HepG2 (cell line): ENCODE measurements at regions not wholly inside any gene's neighbourhood (a gene's known extent, or its start where the extent isn't known, plus 50 kb on each side); places are given as distances from the start of the nearest gene placed in this dataset.

Source experiments
- ATAC-seq: fragments of 200-7000 bp; cut with Tn5 transposase; 3 replicates; pipeline ENCODE4 v1.9.1; 2020; ENCODE audit warnings: mild to moderate bottlenecking, moderate library complexity
- BruUV-seq: library from RNA; stranded (reverse); fragments of 400-500 nt; replicated peaks from 2 replicates; lab custom pipeline; 2021; lab: Mats Ljungman, UMichigan
- CTCF ChIA-PET: fragments of 300-600 bp; formaldehyde crosslinking; extraction: SDS; loops from one replicate; lab custom pipeline; 2021; ENCODE audit warnings: low total read pairs, inconsistent platforms, low intra/inter-chr PET ratio; lab: Yijun Ruan, JAX
- POLR2A ChIA-PET: fragments of 350-600 bp; sonication (Branson Sonifier 250); formaldehyde crosslinking; loops from one replicate; lab custom pipeline; 2020; ENCODE audit warnings: antibody characterized with exemption, inconsistent platforms; lab: Yijun Ruan, JAX
- DNase-seq: peaks from one replicate; pipeline ENCODE4 v3.0.0-alpha.2; 2015; ENCODE audit warnings: low spot score
- FAIRE-seq: peaks from 3 replicates; lab custom pipeline; 2011; peaks lifted over from hg19 to GRCh38; lab: Jason Lieb, UNC
- H2AFZ ChIP-seq: one replicate; pipeline ENCODE4 v1.6.1; 2011; ENCODE audit warnings: low read length, inconsistent platforms
- H3K27ac ChIP-seq: fragments of 300-600 bp; 3 replicates; pipeline ENCODE4 v1.8.0; 2011; ENCODE audit warnings: mixed run types, mild to moderate bottlenecking, mixed read lengths, low read length, inconsistent platforms; ENCODE audit not compliant: insufficient read depth; ENCODE audit errors: extremely low read length
- H3K27me3 ChIP-seq, 2 experiments: fragments of 200-600 bp in 1 of 2; 2 replicates in 1 of 2; 3 replicates in 1 of 2; pipeline versions ENCODE4 v1.6.0 to v1.8.0; 2011; ENCODE audit warnings: low read length in 2 of 2, mild to moderate bottlenecking in 2 of 2, moderate library complexity in 2 of 2, inconsistent platforms in 1 of 2; ENCODE audit not compliant: insufficient read depth in 2 of 2, control insufficient read depth in 1 of 2
- H3K36me3 ChIP-seq, 2 experiments: fragments of 200-600 bp in 1 of 2; replicated peaks in 1 of 2; 2 replicates in 1 of 2; 3 replicates in 1 of 2; pipeline versions ENCODE4 v1.5.1 to v1.8.0; 2011; ENCODE audit warnings: low read length in 2 of 2, inconsistent platforms in 1 of 2; ENCODE audit not compliant: insufficient read depth in 2 of 2, control insufficient read depth in 1 of 2
- H3K4me1 ChIP-seq: 2 replicates; pipeline ENCODE4 v1.5.1; 2012; ENCODE audit warnings: low read length, inconsistent platforms; ENCODE audit not compliant: insufficient read depth
- H3K4me2 ChIP-seq: 2 replicates; pipeline ENCODE4 v1.6.0; 2011; ENCODE audit warnings: low read depth, low read length, inconsistent platforms
- H3K4me3 ChIP-seq, 3 experiments: fragments of 200-600 bp in 1 of 3; sonication (generic), shearing (Covaris generic) in 1 of 3; replicated peaks in 1 of 3; 2 replicates each; pipeline ENCODE4 v1.5.1; 2011 to 2016; ENCODE audit warnings: low read length in 3 of 3, inconsistent platforms in 2 of 3, low read depth in 2 of 3, mild to moderate bottlenecking in 2 of 3, control low read depth in 1 of 3, mixed read lengths in 1 of 3; ENCODE audit not compliant: insufficient read depth in 1 of 3
- H3K79me2 ChIP-seq: one replicate; pipeline ENCODE4 v1.6.1; 2011; ENCODE audit warnings: low read length, inconsistent platforms; ENCODE audit not compliant: insufficient read depth
- H3K9ac ChIP-seq: 2 replicates; pipeline ENCODE4 v1.6.0; 2011; ENCODE audit warnings: mild to moderate bottlenecking, low read depth, low read length, inconsistent platforms; ENCODE audit not compliant: insufficient read depth
- H3K9me3 ChIP-seq: 2 replicates; pipeline ENCODE4 v1.5.1; 2012; ENCODE audit warnings: mild to moderate bottlenecking, low read length
- H4K20me1 ChIP-seq: 2 replicates; pipeline ENCODE4 v1.6.0; 2011; ENCODE audit warnings: inconsistent platforms, mild to moderate bottlenecking, low read length, moderate library complexity; ENCODE audit not compliant: insufficient read depth
- ATRX ChIP-seq: sonication (generic); formaldehyde crosslinking; IDR thresholded peaks from 2 replicates; pipeline ENCODE4 v1.4.0; 2020; ENCODE audit warnings: missing genetic modification reagents, borderline replicate concordance
- BHLHE40 ChIP-seq: IDR thresholded peaks from 2 replicates; pipeline ENCODE4 v1.6.1; 2011; ENCODE audit warnings: low read length, improper control_type of control experiment
- HNRNPLL ChIP-seq: fragments of 200-400 bp; formaldehyde crosslinking; IDR thresholded peaks from 2 replicates; pipeline ENCODE4 v1.6.1; 2017; ENCODE audit warnings: mild to moderate bottlenecking, low read depth, low read length; ENCODE audit not compliant: poor library complexity, severe bottlenecking
- MIER3 ChIP-seq: IDR thresholded peaks from 2 replicates; pipeline ENCODE4 v1.6.1; 2016; ENCODE audit warnings: missing compliant biosample characterization, borderline replicate concordance
- SIN3B ChIP-seq: fragments of 150-350 bp; IDR thresholded peaks from 2 replicates; pipeline ENCODE4 v1.6.1; 2014; ENCODE audit warnings: low read length
- SP1 ChIP-seq, 2 experiments: fragments of 450-650 bp in 1 of 2; sonication (generic) in 1 of 2; formaldehyde crosslinking in 1 of 2; IDR thresholded peaks; 2 replicates each; pipeline versions ENCODE4 v1.4.0 to v1.6.1; 2016 to 2020; ENCODE audit warnings: missing genetic modification reagents in 1 of 2
- STAG1 ChIP-seq: sonication (generic); formaldehyde crosslinking; IDR thresholded peaks from 2 replicates; pipeline ENCODE4 v1.4.0; 2020; ENCODE audit warnings: missing genetic modification reagents
- UBTF ChIP-seq: sonication (generic); formaldehyde crosslinking; IDR thresholded peaks from 2 replicates; pipeline ENCODE4 v1.4.0; 2020; ENCODE audit warnings: mild to moderate bottlenecking, missing genetic modification reagents
- ZNF280D ChIP-seq: sonication (generic); formaldehyde crosslinking; IDR thresholded peaks from 2 replicates; pipeline ENCODE4 v1.5.1; 2020; ENCODE audit warnings: mild to moderate bottlenecking, missing genetic modification reagents
- ZNF614 ChIP-seq: IDR thresholded peaks from 2 replicates; pipeline ENCODE4 v1.6.1; 2018; ENCODE audit warnings: missing biosample characterization, missing genetic modification reagents, inconsistent platforms, borderline replicate concordance
- ZNF850 ChIP-seq: sonication (generic); formaldehyde crosslinking; conservative IDR thresholded peaks from 2 replicates; pipeline ENCODE4 v1.9.0; 2021; ENCODE audit warnings: mild to moderate bottlenecking, missing genetic modification reagents
- ZNF883 ChIP-seq: sonication (generic); formaldehyde crosslinking; IDR thresholded peaks from 2 replicates; pipeline ENCODE4 v1.5.1; 2020; ENCODE audit warnings: mild to moderate bottlenecking, missing genetic modification reagents; ENCODE audit errors: not compliant biosample characterization
- WGBS: methylation state at CpG from one replicate; pipeline ENCODE4 v1.1.6; 2017; ENCODE audit warnings: low lambda C conversion rate; 5-methylcytosine and 5-hydroxymethylcytosine counted together
- in situ Hi-C: cut with HindIII; loops from 2 replicates; pipeline ENCODE4 v1.10.0; 2017; ENCODE audit warnings: low pct_unique_long_range_greater_than_20kb; ENCODE audit not compliant: extremely low pct_ligation_motif_present
- intact Hi-C: fragments of 100-400 bp; cut with micrococcal nuclease; formaldehyde crosslinking; loops from one replicate; pipeline ENCODE4 v1.10.0; 2022; ENCODE audit not compliant: unreplicated experiment

- TF ChIP-seq UBTF (CRISPR knock-in tag) (peak; percentile 80), ZNF850 (CRISPR knock-in tag) (no peak), ZNF614 (CRISPR knock-in tag) (peak; percentile 41; the same call in 1 of the 2 replicates)
Measured at GRCh38 chr4:4640692-4641091, 98.8 kb upstream of the STX18 start (continued).

- TF ChIP-seq STAG1 (CRISPR knock-in tag) (no peak), SIN3B (no peak), ZNF280D (CRISPR knock-in tag) (no peak), ATRX (CRISPR knock-in tag) (no peak), BHLHE40 (no peak), ZNF883 (CRISPR knock-in tag) (no peak), SP1 (IDR thresholded peaks at IDR 0.05) (no peak), SP1 (CRISPR knock-in tag; IDR thresholded peaks at IDR 0.05) (no peak), HNRNPLL (no peak), MIER3 (no peak)
- TF ChIP-seq, all 625 proteins: peak for 0
- ChIA-PET POLR2A (no interaction called here), CTCF (no interaction called here)
- FAIRE-seq (no peak), ATAC-seq (no peak), DNase-seq (no peak)
- in situ Hi-C loops: no loop called here
- BruUV-seq: no TSS peak
- Histone ChIP-seq H3K9me3 (no peaks in the 10 kb centered on the region), H4K20me1 (no peaks in the 10 kb centered on the region), H3K79me2 (no peaks in the 10 kb centered on the region), H2AFZ (no peak overlapping the region), H3K4me3 (no peak overlapping the region), H3K36me3 (no peaks in the 10 kb centered on the region), H3K4me1 (peaks cover 46% of the 10 kb centered on the region), H3K9ac (no peak overlapping the region), H3K27me3 (no peaks in the 10 kb centered on the region; a peak in 1 of 5 replicates), H3K27ac (no peak overlapping the region), H3K4me2 (no peak overlapping the region)
- 100% methylated on average over 3 of the region's 3 CpGs for WGBS
- intact Hi-C loops: no loop called here
Measured at GRCh38 chr4:4639370-4639769, 97.5 kb upstream of the STX18 start.
